WTC11 (cell line): ENCODE measurements at regions not wholly inside any gene's neighbourhood (a gene's known extent, or its start where the extent isn't known, plus 50 kb on each side); places are given as distances from the start of the nearest gene placed in this dataset.

Experiments
- ATAC-seq: fragments of 200-7000 bp; cut with Tn5 transposase; 2 replicates; pipeline ENCODE4 v1.10.0; 2021; ENCODE audit warnings: mild to moderate bottlenecking, moderate library complexity
- CTCF ChIA-PET: fragments of 300-600 bp; sonication (Branson Sonifier 250); formaldehyde crosslinking; loops from one replicate; lab custom pipeline; 2021; ENCODE audit warnings: antibody characterized with exemption; lab: Charles Lee
- POLR2A ChIA-PET: fragments of 350-600 bp; sonication (Branson Sonifier 250); formaldehyde crosslinking; loops from one replicate; lab custom pipeline; 2021; ENCODE audit warnings: antibody characterized with exemption; lab: Charles Lee
- DNase-seq: peaks from one replicate; pipeline ENCODE4 v3.0.0; 2021; ENCODE audit warnings: low spot score
- H3K27ac Mint-ChIP-seq: 2 replicates; pipeline ENCODE4 v1.8.0; 2021; ENCODE audit warnings: mixed read lengths
- H3K27me3 Mint-ChIP-seq: 2 replicates; pipeline ENCODE4 v1.8.0; 2021; ENCODE audit warnings: low read depth, mild to moderate bottlenecking, moderate library complexity, mixed read lengths
- H3K36me3 Mint-ChIP-seq: 2 replicates; pipeline ENCODE4 v1.8.0; 2021; ENCODE audit warnings: mixed read lengths
- H3K4me1 Mint-ChIP-seq: 2 replicates; pipeline ENCODE4 v1.8.0; 2022; ENCODE audit warnings: mixed read lengths
- H3K4me3 Mint-ChIP-seq: 2 replicates; pipeline ENCODE4 v1.8.0; 2021; ENCODE audit warnings: mild to moderate bottlenecking, moderate library complexity, mixed read lengths
- H3K9me3 Mint-ChIP-seq: 2 replicates; pipeline ENCODE4 v1.8.0; 2021; ENCODE audit warnings: mixed read lengths
- CBFB ChIP-seq: sonication (generic); formaldehyde crosslinking; IDR thresholded peaks from 2 replicates; pipeline ENCODE4 v1.8.1; 2022; ENCODE audit warnings: mild to moderate bottlenecking, low read depth, missing genetic modification reagents
- ELF4 ChIP-seq: sonication (generic); formaldehyde crosslinking; IDR thresholded peaks from 2 replicates; pipeline ENCODE4 v1.8.1; 2022; ENCODE audit warnings: low read depth, mild to moderate bottlenecking, moderate library complexity, missing genetic modification reagents
- GRHL2 ChIP-seq: fragments of 250-450 bp; sonication (Bioruptor Pico); IDR thresholded peaks from 2 replicates; pipeline ENCODE4 v1.8.0; 2022; ENCODE audit warnings: mild to moderate bottlenecking, moderate library complexity; ENCODE audit not compliant: insufficient replicate concordance, severe bottlenecking
- GTF2I ChIP-seq: fragments of 250-450 bp; sonication (Bioruptor Pico); conservative IDR thresholded peaks from 2 replicates; pipeline ENCODE4 v1.4.0; 2021; ENCODE audit warnings: mild to moderate bottlenecking
- HMGA2 ChIP-seq: fragments of 250-450 bp; sonication (Bioruptor Pico); IDR thresholded peaks from 2 replicates; pipeline ENCODE4 v1.4.0; 2021; ENCODE audit warnings: mild to moderate bottlenecking, moderate library complexity
- NFYB ChIP-seq: sonication (generic); formaldehyde crosslinking; conservative IDR thresholded peaks from 2 replicates; pipeline ENCODE4 v1.8.0; 2022; ENCODE audit warnings: low read depth, missing genetic modification reagents
- RELA ChIP-seq: sonication (generic); formaldehyde crosslinking; IDR thresholded peaks from 2 replicates; pipeline ENCODE4 v1.8.1; 2022; ENCODE audit warnings: missing genetic modification reagents, mild to moderate bottlenecking, borderline replicate concordance
- SOX15 ChIP-seq: fragments of 250-450 bp; sonication (Bioruptor Pico); IDR thresholded peaks from 2 replicates; pipeline ENCODE4 v1.9.0; 2021; ENCODE audit warnings: mild to moderate bottlenecking
- ZBTB21 ChIP-seq: sonication (generic); formaldehyde crosslinking; IDR thresholded peaks from 2 replicates; pipeline ENCODE4 v1.8.1; 2023; ENCODE audit warnings: mild to moderate bottlenecking, missing genetic modification reagents, borderline replicate concordance
- ZNF219 ChIP-seq: sonication (generic); formaldehyde crosslinking; IDR thresholded peaks from 2 replicates; pipeline ENCODE4 v1.8.0; 2023; ENCODE audit warnings: missing genetic modification reagents, mild to moderate bottlenecking, borderline replicate concordance
- ZNF232 ChIP-seq: sonication (generic); formaldehyde crosslinking; IDR thresholded peaks from 2 replicates; pipeline ENCODE4 v1.8.0; 2022; ENCODE audit warnings: mild to moderate bottlenecking, missing genetic modification reagents
- ZNF423 ChIP-seq: fragments of 250-450 bp; sonication (Bioruptor Pico); IDR thresholded peaks from 2 replicates; pipeline ENCODE4 v2.1.2; 2022; ENCODE audit warnings: mild to moderate bottlenecking, moderate library complexity
- ZNF671 ChIP-seq: fragments of 250-450 bp; sonication (Bioruptor Pico); IDR thresholded peaks from 2 replicates; pipeline ENCODE4 v1.8.0; 2021; ENCODE audit warnings: mild to moderate bottlenecking
- TF ChIP-seq, protein P1 (sequence below): sonication (generic); formaldehyde crosslinking; IDR thresholded peaks from 2 replicates; pipeline ENCODE4 v1.8.1; 2022; ENCODE audit warnings: mild to moderate bottlenecking, moderate library complexity, missing genetic modification reagents
- TF ChIP-seq, protein P2 (sequence below): sonication (generic); formaldehyde crosslinking; IDR thresholded peaks from 2 replicates; pipeline ENCODE4 v1.8.1; 2022; ENCODE audit warnings: missing genetic modification reagents, borderline replicate concordance
- TF ChIP-seq, protein P3 (sequence below): sonication (generic); formaldehyde crosslinking; IDR thresholded peaks from 2 replicates; pipeline ENCODE4 v1.8.0; 2022; ENCODE audit warnings: mild to moderate bottlenecking, missing genetic modification reagents
- TF ChIP-seq, protein P4 (sequence below): sonication (generic); formaldehyde crosslinking; IDR thresholded peaks from 2 replicates; pipeline ENCODE4 v1.8.1; 2023; ENCODE audit warnings: mild to moderate bottlenecking, moderate library complexity, missing genetic modification reagents
- TF ChIP-seq, protein P5 (sequence below): sonication (generic); formaldehyde crosslinking; IDR thresholded peaks from 2 replicates; pipeline ENCODE4 v1.8.1; 2022; ENCODE audit warnings: low read depth, missing genetic modification reagents, borderline replicate concordance
- TF ChIP-seq, protein P6 (sequence below): sonication (generic); formaldehyde crosslinking; IDR thresholded peaks from 2 replicates; pipeline ENCODE4 v1.8.0; 2022; ENCODE audit warnings: missing genetic modification reagents
- TF ChIP-seq, protein P7 (sequence below): fragments of 200-600 bp; IDR thresholded peaks from 2 replicates; pipeline ENCODE4 v1.8.0; 2022; ENCODE audit warnings: antibody characterized with exemption

DNA sequence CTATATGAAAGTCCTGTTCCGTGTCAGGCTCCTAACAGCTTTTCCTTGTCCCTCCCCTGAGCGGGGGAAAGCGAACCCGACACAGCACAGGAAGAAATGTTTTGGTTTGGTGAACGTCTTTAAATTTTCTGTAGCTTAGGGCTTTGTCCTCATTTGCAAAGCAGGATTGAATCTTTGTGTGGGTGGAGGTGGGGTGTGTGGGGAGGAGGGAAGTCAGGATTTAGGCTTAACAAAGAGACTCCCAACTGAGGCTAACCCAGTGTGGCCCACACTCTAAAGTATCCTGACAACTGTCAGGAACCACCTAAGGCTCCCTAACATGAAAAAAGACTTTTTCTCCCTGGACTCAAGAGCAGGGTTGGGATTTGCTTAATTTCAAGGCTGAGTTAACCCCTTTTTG lies 376.2 kb upstream of the C1orf174 start:
- ATAC-seq (no peak), DNase-seq (no peak)
- ChIA-PET CTCF (no interaction called here), POLR2A (no interaction called here)
- H3K4me1 Mint-ChIP-seq = no peaks in the 10 kb centered on the region
- H3K9me3 Mint-ChIP-seq = peaks cover 87% of the 10 kb centered on the region
- H3K27me3 Mint-ChIP-seq = peaks cover 9% of the 10 kb centered on the region
- H3K4me3 Mint-ChIP-seq = no peak overlapping the region
- no peak overlapping the region for H3K27ac Mint-ChIP-seq
- peaks cover 78% of the 10 kb centered on the region for H3K36me3 Mint-ChIP-seq
- TF ChIP-seq, protein P1, sequence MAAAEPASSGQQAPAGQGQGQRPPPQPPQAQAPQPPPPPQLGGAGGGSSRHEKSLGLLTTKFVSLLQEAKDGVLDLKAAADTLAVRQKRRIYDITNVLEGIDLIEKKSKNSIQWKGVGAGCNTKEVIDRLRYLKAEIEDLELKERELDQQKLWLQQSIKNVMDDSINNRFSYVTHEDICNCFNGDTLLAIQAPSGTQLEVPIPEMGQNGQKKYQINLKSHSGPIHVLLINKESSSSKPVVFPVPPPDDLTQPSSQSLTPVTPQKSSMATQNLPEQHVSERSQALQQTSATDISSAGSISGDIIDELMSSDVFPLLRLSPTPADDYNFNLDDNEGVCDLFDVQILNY = no peak
- TF ChIP-seq ZNF671 (CRISPR knock-in tag) (no peak), CBFB (CRISPR knock-in tag) (no peak), ELF4 (CRISPR knock-in tag) (no peak), ZBTB21 (no peak), NFYB (CRISPR knock-in tag) (no peak), ZNF219 (no peak), ZNF232 (CRISPR knock-in tag) (no peak), SOX15 (CRISPR knock-in tag) (no peak), GRHL2 (CRISPR knock-in tag) (no peak)
- TF ChIP-seq, protein P2, sequence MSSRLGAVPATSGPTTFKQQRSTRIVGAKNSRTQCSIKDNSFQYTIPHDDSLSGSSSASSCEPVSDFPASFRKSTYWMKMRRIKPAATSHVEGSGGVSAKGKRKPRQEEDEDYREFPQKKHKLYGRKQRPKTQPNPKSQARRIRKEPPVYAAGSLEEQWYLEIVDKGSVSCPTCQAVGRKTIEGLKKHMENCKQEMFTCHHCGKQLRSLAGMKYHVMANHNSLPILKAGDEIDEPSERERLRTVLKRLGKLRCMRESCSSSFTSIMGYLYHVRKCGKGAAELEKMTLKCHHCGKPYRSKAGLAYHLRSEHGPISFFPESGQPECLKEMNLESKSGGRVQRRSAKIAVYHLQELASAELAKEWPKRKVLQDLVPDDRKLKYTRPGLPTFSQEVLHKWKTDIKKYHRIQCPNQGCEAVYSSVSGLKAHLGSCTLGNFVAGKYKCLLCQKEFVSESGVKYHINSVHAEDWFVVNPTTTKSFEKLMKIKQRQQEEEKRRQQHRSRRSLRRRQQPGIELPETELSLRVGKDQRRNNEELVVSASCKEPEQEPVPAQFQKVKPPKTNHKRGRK = no peak
- TF ChIP-seq, protein P3, sequence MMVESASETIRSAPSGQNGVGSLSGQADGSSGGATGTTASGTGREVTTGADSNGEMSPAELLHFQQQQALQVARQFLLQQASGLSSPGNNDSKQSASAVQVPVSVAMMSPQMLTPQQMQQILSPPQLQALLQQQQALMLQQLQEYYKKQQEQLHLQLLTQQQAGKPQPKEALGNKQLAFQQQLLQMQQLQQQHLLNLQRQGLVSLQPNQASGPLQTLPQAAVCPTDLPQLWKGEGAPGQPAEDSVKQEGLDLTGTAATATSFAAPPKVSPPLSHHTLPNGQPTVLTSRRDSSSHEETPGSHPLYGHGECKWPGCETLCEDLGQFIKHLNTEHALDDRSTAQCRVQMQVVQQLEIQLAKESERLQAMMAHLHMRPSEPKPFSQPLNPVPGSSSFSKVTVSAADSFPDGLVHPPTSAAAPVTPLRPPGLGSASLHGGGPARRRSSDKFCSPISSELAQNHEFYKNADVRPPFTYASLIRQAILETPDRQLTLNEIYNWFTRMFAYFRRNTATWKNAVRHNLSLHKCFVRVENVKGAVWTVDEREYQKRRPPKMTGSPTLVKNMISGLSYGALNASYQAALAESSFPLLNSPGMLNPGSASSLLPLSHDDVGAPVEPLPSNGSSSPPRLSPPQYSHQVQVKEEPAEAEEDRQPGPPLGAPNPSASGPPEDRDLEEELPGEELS (CRISPR knock-in tag) = no peak
- TF ChIP-seq, protein P4, sequence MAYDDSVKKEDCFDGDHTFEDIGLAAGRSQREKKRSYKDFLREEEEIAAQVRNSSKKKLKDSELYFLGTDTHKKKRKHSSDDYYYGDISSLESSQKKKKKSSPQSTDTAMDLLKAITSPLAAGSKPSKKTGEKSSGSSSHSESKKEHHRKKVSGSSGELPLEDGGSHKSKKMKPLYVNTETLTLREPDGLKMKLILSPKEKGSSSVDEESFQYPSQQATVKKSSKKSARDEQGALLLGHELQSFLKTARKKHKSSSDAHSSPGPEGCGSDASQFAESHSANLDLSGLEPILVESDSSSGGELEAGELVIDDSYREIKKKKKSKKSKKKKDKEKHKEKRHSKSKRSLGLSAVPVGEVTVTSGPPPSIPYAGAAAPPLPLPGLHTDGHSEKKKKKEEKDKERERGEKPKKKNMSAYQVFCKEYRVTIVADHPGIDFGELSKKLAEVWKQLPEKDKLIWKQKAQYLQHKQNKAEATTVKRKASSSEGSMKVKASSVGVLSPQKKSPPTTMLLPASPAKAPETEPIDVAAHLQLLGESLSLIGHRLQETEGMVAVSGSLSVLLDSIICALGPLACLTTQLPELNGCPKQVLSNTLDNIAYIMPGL (CRISPR knock-in tag) = no peak
- TF ChIP-seq, protein P5, sequence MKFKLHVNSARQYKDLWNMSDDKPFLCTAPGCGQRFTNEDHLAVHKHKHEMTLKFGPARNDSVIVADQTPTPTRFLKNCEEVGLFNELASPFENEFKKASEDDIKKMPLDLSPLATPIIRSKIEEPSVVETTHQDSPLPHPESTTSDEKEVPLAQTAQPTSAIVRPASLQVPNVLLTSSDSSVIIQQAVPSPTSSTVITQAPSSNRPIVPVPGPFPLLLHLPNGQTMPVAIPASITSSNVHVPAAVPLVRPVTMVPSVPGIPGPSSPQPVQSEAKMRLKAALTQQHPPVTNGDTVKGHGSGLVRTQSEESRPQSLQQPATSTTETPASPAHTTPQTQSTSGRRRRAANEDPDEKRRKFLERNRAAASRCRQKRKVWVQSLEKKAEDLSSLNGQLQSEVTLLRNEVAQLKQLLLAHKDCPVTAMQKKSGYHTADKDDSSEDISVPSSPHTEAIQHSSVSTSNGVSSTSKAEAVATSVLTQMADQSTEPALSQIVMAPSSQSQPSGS = no peak
- TF ChIP-seq, protein P6, sequence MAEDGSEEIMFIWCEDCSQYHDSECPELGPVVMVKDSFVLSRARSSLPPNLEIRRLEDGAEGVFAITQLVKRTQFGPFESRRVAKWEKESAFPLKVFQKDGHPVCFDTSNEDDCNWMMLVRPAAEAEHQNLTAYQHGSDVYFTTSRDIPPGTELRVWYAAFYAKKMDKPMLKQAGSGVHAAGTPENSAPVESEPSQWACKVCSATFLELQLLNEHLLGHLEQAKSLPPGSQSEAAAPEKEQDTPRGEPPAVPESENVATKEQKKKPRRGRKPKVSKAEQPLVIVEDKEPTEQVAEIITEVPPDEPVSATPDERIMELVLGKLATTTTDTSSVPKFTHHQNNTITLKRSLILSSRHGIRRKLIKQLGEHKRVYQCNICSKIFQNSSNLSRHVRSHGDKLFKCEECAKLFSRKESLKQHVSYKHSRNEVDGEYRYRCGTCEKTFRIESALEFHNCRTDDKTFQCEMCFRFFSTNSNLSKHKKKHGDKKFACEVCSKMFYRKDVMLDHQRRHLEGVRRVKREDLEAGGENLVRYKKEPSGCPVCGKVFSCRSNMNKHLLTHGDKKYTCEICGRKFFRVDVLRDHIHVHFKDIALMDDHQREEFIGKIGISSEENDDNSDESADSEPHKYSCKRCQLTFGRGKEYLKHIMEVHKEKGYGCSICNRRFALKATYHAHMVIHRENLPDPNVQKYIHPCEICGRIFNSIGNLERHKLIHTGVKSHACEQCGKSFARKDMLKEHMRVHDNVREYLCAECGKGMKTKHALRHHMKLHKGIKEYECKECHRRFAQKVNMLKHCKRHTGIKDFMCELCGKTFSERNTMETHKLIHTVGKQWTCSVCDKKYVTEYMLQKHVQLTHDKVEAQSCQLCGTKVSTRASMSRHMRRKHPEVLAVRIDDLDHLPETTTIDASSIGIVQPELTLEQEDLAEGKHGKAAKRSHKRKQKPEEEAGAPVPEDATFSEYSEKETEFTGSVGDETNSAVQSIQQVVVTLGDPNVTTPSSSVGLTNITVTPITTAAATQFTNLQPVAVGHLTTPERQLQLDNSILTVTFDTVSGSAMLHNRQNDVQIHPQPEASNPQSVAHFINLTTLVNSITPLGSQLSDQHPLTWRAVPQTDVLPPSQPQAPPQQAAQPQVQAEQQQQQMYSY (CRISPR knock-in tag) = no peak

DNA sequence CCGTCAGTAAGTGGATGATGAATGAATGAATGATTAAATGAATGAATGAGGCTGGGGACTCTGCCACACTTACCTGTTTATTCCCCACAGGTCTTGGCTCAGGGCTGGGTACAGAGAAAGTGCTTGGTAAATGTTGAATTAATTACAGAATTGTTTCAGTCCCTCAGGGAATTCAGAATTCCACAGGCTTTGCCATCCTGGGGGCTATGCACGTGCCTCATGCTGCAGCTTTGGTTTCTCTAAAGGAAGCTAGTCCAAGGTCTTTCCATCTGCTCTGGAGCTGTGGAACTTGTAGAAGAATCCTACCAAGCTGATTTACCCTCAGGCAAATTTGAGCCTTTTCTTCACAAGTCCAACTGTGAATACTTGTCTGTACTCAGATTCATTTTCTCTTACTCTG lies 376.8 kb upstream of the AJAP1 start:
- DNase-seq (no peak), ATAC-seq (no peak)
- CTCF ChIA-PET = no interaction called here
- peaks cover 88% of the 10 kb centered on the region for H3K9me3 Mint-ChIP-seq
- H3K4me1 Mint-ChIP-seq = no peaks in the 10 kb centered on the region
- H3K36me3 Mint-ChIP-seq = peaks cover 80% of the 10 kb centered on the region
- no peak overlapping the region for H3K27ac Mint-ChIP-seq
- H3K27me3 Mint-ChIP-seq = peaks cover 9% of the 10 kb centered on the region
- POLR2A ChIA-PET = no interaction called here
- H3K4me3 Mint-ChIP-seq = no peak overlapping the region
- no peak for TF ChIP-seq ZNF423 (CRISPR knock-in tag)
- TF ChIP-seq GTF2I (CRISPR knock-in tag) = no peak
- TF ChIP-seq RELA (CRISPR knock-in tag) = no peak
- TF ChIP-seq, protein P7, sequence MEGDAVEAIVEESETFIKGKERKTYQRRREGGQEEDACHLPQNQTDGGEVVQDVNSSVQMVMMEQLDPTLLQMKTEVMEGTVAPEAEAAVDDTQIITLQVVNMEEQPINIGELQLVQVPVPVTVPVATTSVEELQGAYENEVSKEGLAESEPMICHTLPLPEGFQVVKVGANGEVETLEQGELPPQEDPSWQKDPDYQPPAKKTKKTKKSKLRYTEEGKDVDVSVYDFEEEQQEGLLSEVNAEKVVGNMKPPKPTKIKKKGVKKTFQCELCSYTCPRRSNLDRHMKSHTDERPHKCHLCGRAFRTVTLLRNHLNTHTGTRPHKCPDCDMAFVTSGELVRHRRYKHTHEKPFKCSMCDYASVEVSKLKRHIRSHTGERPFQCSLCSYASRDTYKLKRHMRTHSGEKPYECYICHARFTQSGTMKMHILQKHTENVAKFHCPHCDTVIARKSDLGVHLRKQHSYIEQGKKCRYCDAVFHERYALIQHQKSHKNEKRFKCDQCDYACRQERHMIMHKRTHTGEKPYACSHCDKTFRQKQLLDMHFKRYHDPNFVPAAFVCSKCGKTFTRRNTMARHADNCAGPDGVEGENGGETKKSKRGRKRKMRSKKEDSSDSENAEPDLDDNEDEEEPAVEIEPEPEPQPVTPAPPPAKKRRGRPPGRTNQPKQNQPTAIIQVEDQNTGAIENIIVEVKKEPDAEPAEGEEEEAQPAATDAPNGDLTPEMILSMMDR = no peak
- TF ChIP-seq, protein P6 (CRISPR knock-in tag) = no peak
- no peak for TF ChIP-seq HMGA2
